ENCODE measurements at regions not wholly inside any gene's neighbourhood (a gene's known extent, or its start where the extent isn't known, plus 50 kb on each side); places are given as distances from the start of the nearest gene placed in this dataset.

DNA sequence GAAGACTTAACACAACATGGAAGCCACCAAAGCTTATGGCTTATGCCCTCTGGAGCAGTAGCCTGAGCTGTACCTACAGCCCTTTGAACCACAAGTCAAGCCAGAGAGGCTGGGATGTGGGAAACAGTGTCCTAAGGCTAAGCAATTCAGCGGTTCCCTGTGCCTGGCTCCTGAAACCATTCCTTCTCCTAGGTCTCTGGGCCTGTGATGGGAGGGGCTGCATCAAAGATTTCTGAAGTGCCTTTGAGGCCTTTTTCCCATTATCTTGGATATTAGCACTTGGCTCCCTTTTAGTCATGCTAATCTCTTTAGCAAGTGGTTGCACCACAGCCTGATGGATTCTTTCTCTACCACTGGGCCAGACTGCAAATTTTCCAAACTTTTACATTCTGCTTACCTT, 140.5 kb upstream of the NUDT10 start:
- ChIA-PET CTCF (no interaction called here), POLR2A (no interaction called here)
- TF ChIP-seq, protein P1, sequence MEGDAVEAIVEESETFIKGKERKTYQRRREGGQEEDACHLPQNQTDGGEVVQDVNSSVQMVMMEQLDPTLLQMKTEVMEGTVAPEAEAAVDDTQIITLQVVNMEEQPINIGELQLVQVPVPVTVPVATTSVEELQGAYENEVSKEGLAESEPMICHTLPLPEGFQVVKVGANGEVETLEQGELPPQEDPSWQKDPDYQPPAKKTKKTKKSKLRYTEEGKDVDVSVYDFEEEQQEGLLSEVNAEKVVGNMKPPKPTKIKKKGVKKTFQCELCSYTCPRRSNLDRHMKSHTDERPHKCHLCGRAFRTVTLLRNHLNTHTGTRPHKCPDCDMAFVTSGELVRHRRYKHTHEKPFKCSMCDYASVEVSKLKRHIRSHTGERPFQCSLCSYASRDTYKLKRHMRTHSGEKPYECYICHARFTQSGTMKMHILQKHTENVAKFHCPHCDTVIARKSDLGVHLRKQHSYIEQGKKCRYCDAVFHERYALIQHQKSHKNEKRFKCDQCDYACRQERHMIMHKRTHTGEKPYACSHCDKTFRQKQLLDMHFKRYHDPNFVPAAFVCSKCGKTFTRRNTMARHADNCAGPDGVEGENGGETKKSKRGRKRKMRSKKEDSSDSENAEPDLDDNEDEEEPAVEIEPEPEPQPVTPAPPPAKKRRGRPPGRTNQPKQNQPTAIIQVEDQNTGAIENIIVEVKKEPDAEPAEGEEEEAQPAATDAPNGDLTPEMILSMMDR (IDR thresholded peaks at IDR 0.05), result no peak
- DNase-seq (no peak), ATAC-seq (ENCODE audit: poor library complexity) (no peak)
- no peaks in the 10 kb centered on the region for H3K36me3 ChIP-seq (ENCODE audit: insufficient read depth, low read length)
- Mint-ChIP-seq H3K36me3 (ENCODE audit: low read depth) (peaks cover 26% of the 10 kb centered on the region), H3K9me3 (no peaks in the 10 kb centered on the region), H3K27me3 (no peaks in the 10 kb centered on the region), H3K4me3 (no peak overlapping the region), H3K27ac (no peak overlapping the region), H3K4me1 (ENCODE audit: low read depth) (no peaks in the 10 kb centered on the region)
- intact Hi-C loops (cut with DNase I, micrococcal nuclease), result no loop called here
- peaks cover 0 to 8% of the 10 kb centered on the region in 2 experiments for H3K9me3 ChIP-seq (ENCODE audit: control insufficient read depth in 1 of 2, insufficient read depth in 1 of 2, low read length in 2 of 2)
- H3K4me1 ChIP-seq (ENCODE audit: insufficient read depth, low read length), result no peaks in the 10 kb centered on the region
- no peak overlapping the region for H3K4me3 ChIP-seq (ENCODE audit: low read length)
- H3K27me3 ChIP-seq (ENCODE audit: control insufficient read depth in 1 of 2, insufficient read depth in 2 of 2, low read length in 2 of 2), result no peaks in the 10 kb centered on the region
- no peak overlapping the region for H3K27ac ChIP-seq (ENCODE audit: low read depth in 1 of 2, low read length in 2 of 2)

DNA sequence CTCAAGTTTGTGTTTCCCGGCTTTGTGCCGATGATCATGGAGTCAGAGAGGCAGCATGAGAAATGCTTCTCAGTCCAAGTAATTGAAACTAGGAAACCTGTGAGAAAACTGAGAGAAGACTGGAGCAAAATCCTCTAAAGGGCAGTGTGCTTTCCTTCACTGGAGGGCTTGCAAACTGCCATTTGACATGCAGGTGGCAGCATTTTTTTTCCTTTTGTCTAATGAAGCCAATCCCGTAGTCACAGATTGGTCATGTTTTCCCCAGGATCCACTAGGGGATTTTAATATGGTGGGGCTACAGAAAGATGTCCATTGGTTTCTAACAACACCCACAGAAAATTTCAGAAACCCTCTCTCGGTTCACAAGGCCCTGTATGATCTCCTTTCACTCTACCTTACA, 117.4 kb upstream of the NUDT10 start:
- no peak overlapping the region for H3K4me3 Mint-ChIP-seq
- intact Hi-C loops (cut with DNase I, micrococcal nuclease), result no loop called here
- ATAC-seq (ENCODE audit: poor library complexity) (no peak), DNase-seq (no peak)
- Histone ChIP-seq H3K36me3 (ENCODE audit: insufficient read depth, low read length) (no peaks in the 10 kb centered on the region), H3K27ac (ENCODE audit: low read depth in 1 of 2, low read length in 2 of 2) (no peak overlapping the region), H3K27me3 (ENCODE audit: control insufficient read depth in 1 of 2, insufficient read depth in 2 of 2, low read length in 2 of 2) (no peaks in the 10 kb centered on the region), H3K4me1 (ENCODE audit: insufficient read depth, low read length) (no peaks in the 10 kb centered on the region), H3K9me3 (ENCODE audit: control insufficient read depth in 1 of 2, insufficient read depth in 1 of 2, low read length in 2 of 2) (no peaks in the 10 kb centered on the region), H3K4me3 (ENCODE audit: low read length) (no peak overlapping the region)
- no peaks in the 10 kb centered on the region for H3K4me1 Mint-ChIP-seq (ENCODE audit: low read depth)
- ChIA-PET POLR2A (no interaction called here), CTCF (no interaction called here)
- peaks cover 12% of the 10 kb centered on the region for H3K36me3 Mint-ChIP-seq (ENCODE audit: low read depth)
- no peaks in the 10 kb centered on the region for H3K27me3 Mint-ChIP-seq
- TF ChIP-seq, protein P1 (IDR thresholded peaks at IDR 0.05), result no peak
- H3K27ac Mint-ChIP-seq, result no peak overlapping the region
- no peaks in the 10 kb centered on the region for H3K9me3 Mint-ChIP-seq

DNA sequence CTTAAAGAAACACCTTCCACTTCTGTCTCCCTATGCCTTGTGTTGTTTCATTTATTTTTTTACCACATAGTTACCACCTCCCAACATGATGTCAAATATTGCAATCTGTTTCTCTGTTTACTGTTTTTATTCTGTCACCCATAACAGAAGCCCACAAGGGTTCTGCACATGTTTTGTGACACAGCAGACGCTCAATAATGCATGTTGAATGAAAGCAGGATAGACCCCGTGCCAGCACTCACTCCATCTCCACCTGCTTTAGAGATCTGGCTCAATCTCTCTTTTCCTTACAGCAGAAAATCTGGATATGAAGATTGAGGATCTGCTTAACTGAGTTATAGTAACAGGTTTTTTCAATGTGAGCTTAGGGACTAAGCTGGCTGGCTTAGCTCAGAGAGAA, 116.8 kb upstream of the NUDT10 start:
- no peak overlapping the region for H3K27ac Mint-ChIP-seq
- no peaks in the 10 kb centered on the region for H3K9me3 Mint-ChIP-seq
- ATAC-seq (ENCODE audit: poor library complexity), result no peak
- Histone ChIP-seq H3K4me3 (ENCODE audit: low read length) (no peak overlapping the region), H3K36me3 (ENCODE audit: insufficient read depth, low read length) (no peaks in the 10 kb centered on the region), H3K4me1 (ENCODE audit: insufficient read depth, low read length) (no peaks in the 10 kb centered on the region), H3K27me3 (ENCODE audit: control insufficient read depth in 1 of 2, insufficient read depth in 2 of 2, low read length in 2 of 2) (no peaks in the 10 kb centered on the region), H3K9me3 (ENCODE audit: control insufficient read depth in 1 of 2, insufficient read depth in 1 of 2, low read length in 2 of 2) (no peaks in the 10 kb centered on the region), H3K27ac (ENCODE audit: low read depth in 1 of 2, low read length in 2 of 2) (no peak overlapping the region)
- intact Hi-C loops (cut with DNase I, micrococcal nuclease), result no loop called here
- H3K4me3 Mint-ChIP-seq, result no peak overlapping the region
- TF ChIP-seq, protein P1 (IDR thresholded peaks at IDR 0.05), result no peak
- POLR2A ChIA-PET, result no interaction called here
- no peaks in the 10 kb centered on the region for H3K4me1 Mint-ChIP-seq (ENCODE audit: low read depth)
- peaks cover 15% of the 10 kb centered on the region for H3K36me3 Mint-ChIP-seq (ENCODE audit: low read depth)
- no peaks in the 10 kb centered on the region for H3K27me3 Mint-ChIP-seq
- CTCF ChIA-PET, result no interaction called here
- no peak for DNase-seq
